GM12878 (cell line): ENCODE measurements at regions not wholly inside any gene's neighbourhood (a gene's known extent, or its start where the extent isn't known, plus 50 kb on each side); places are given as distances from the start of the nearest gene placed in this dataset.

ENCODE experiments used
- ATAC-seq: fragments of 200-7000 bp; cut with Tn5 transposase; 3 replicates; pipeline ENCODE4 v1.9.1; 2020; ENCODE audit warnings: mild to moderate bottlenecking, moderate library complexity
- BruUV-seq: library from RNA; stranded (reverse); fragments of 400-500 nt; replicated peaks from 2 replicates; lab custom pipeline; 2021; lab: Mats Ljungman, UMichigan
- CTCF ChIA-PET: fragments of 300-600 bp; sonication (Branson Sonifier 250); formaldehyde crosslinking; extraction: SDS; loops from one replicate; lab custom pipeline; 2021; ENCODE audit warnings: inconsistent platforms; lab: Yijun Ruan, JAX
- POLR2A ChIA-PET: fragments of 350-600 bp; formaldehyde crosslinking; extraction: SDS; loops from one replicate; lab custom pipeline; 2021; ENCODE audit warnings: inconsistent platforms; lab: Charles Lee
- RAD21 ChIA-PET: fragments of 300-600 bp; sonication (Branson Sonifier 250); formaldehyde crosslinking; loops from one replicate; lab custom pipeline; 2023; ENCODE audit warnings: antibody characterized with exemption; ENCODE audit not compliant: unreplicated experiment; lab: Charles Lee
- SMC1A ChIA-PET: fragments of 300-600 bp; sonication (Branson Sonifier 250); formaldehyde crosslinking; loops from one replicate; lab custom pipeline; 2023; ENCODE audit not compliant: unreplicated experiment, uncharacterized antibody; lab: Charles Lee
- DNase-seq: peaks from one replicate; pipeline ENCODE4 v3.0.0-alpha.2; 2011; ENCODE audit warnings: low read depth, low spot score
- FAIRE-seq: peaks from 3 replicates; lab custom pipeline; 2011; peaks lifted over from hg19 to GRCh38; lab: Jason Lieb, UNC
- H2AFZ ChIP-seq: 2 replicates; pipeline ENCODE4 v1.6.0; 2011; ENCODE audit warnings: low read depth, low read length, control low read depth; ENCODE audit not compliant: control insufficient read depth
- H3K27ac ChIP-seq: 2 replicates; pipeline ENCODE4 v1.5.1; 2011; ENCODE audit warnings: control low read depth; ENCODE audit not compliant: control insufficient read depth, insufficient read depth
- H3K27me3 ChIP-seq, 2 experiments: replicated peaks in 1 of 2; 2 replicates each; pipeline versions ENCODE4 v1.6.0 to v1.6.1; 2011; ENCODE audit warnings: low read length in 1 of 2; ENCODE audit not compliant: control insufficient read depth in 2 of 2, insufficient read depth in 2 of 2
- H3K36me3 ChIP-seq, 2 experiments: 2 replicates each; pipeline ENCODE4 v1.5.1; 2011; ENCODE audit warnings: low read length in 1 of 2; ENCODE audit not compliant: control insufficient read depth in 2 of 2, insufficient read depth in 2 of 2
- H3K4me1 ChIP-seq: 2 replicates; pipeline ENCODE4 v1.6.1; 2011; ENCODE audit warnings: mild to moderate bottlenecking, low read length, moderate library complexity, mixed read lengths; ENCODE audit not compliant: control insufficient read depth, insufficient read depth
- H3K4me2 ChIP-seq: 2 replicates; pipeline ENCODE4 v1.6.0; 2011; ENCODE audit warnings: control low read depth; ENCODE audit not compliant: control insufficient read depth, insufficient read depth
- H3K4me3 ChIP-seq: fragments of 200-600 bp; sonication (generic); 2 replicates; pipeline ENCODE4 v1.5.1; 2016
- H3K79me2 ChIP-seq: 2 replicates; pipeline ENCODE4 v1.6.0; 2011; ENCODE audit warnings: low read length; ENCODE audit not compliant: control insufficient read depth, insufficient read depth
- H3K9ac ChIP-seq: 2 replicates; pipeline ENCODE4 v1.8.0; 2011; ENCODE audit warnings: low read length, control low read depth, mixed read lengths; ENCODE audit not compliant: control insufficient read depth, insufficient read depth
- H3K9me3 ChIP-seq: replicated peaks from 3 replicates; pipeline ENCODE4 v1.5.1; 2011; ENCODE audit warnings: mild to moderate bottlenecking, low read length; ENCODE audit not compliant: control insufficient read depth, insufficient read depth
- H4K20me1 ChIP-seq: 2 replicates; pipeline ENCODE4 v1.6.0; 2011; ENCODE audit not compliant: control insufficient read depth, insufficient read depth
- CHD2 ChIP-seq: IDR thresholded peaks from 2 replicates; pipeline ENCODE4 v1.6.1; 2011; ENCODE audit warnings: low read depth, low read length, improper control_type of control experiment, borderline replicate concordance
- IKZF1 ChIP-seq: fragments of 450-650 bp; conservative IDR thresholded peaks from 2 replicates; pipeline ENCODE4 v1.6.1; 2017; ENCODE audit warnings: antibody characterized with exemption, mild to moderate bottlenecking
- IRF4 ChIP-seq: IDR thresholded peaks from 2 replicates; pipeline ENCODE4 v1.6.1; 2011; ENCODE audit warnings: low read depth, low read length
- MYC ChIP-seq: IDR thresholded peaks from 2 replicates; pipeline ENCODE4 v1.6.1; 2011; ENCODE audit warnings: mild to moderate bottlenecking, low read length, moderate library complexity, inconsistent platforms; ENCODE audit not compliant: insufficient read depth, insufficient replicate concordance, insufficient read length, severe bottlenecking
- NR2F1 ChIP-seq: fragments of 450-650 bp; conservative IDR thresholded peaks from 2 replicates; pipeline ENCODE4 v1.6.1; 2017; ENCODE audit warnings: mild to moderate bottlenecking
- RELA ChIP-seq: fragments of 450-650 bp; IDR thresholded peaks from 2 replicates; pipeline ENCODE4 v1.8.0; 2014; ENCODE audit warnings: borderline replicate concordance; ENCODE audit not compliant: partially characterized antibody
- RFX5 ChIP-seq: IDR thresholded peaks from 2 replicates; pipeline ENCODE4 v1.6.1; 2011; ENCODE audit warnings: low read depth, low read length, improper control_type of control experiment
- SKIL ChIP-seq: fragments of 450-650 bp; IDR thresholded peaks from 2 replicates; pipeline ENCODE4 v1.6.1; 2017; ENCODE audit warnings: mild to moderate bottlenecking, low read depth, inconsistent platforms; ENCODE audit not compliant: poor library complexity, severe bottlenecking
- SMAD1 ChIP-seq: fragments of 450-650 bp; IDR thresholded peaks from 2 replicates; pipeline ENCODE4 v1.6.1; 2018; ENCODE audit warnings: mild to moderate bottlenecking, low read depth; ENCODE audit not compliant: partially characterized antibody
- SMC3 ChIP-seq: IDR thresholded peaks from 2 replicates; pipeline ENCODE4 v1.6.1; 2011; ENCODE audit warnings: low read length, improper control_type of control experiment, borderline replicate concordance
- TBL1XR1 ChIP-seq: IDR thresholded peaks from 2 replicates; pipeline ENCODE4 v1.6.1; 2012; ENCODE audit warnings: low read depth, low read length, improper control_type of control experiment
- TCF12 ChIP-seq: IDR thresholded peaks from 2 replicates; pipeline ENCODE4 v1.6.1; 2011; ENCODE audit warnings: low read depth, mild to moderate bottlenecking, low read length
- TCF3 ChIP-seq: IDR thresholded peaks from 2 replicates; pipeline ENCODE4 v1.6.1; 2012; ENCODE audit warnings: low read depth, mild to moderate bottlenecking, low read length, borderline replicate concordance; ENCODE audit not compliant: insufficient read depth
- ZNF217 ChIP-seq: fragments of 450-650 bp; IDR thresholded peaks from 2 replicates; pipeline ENCODE4 v1.6.1; 2017; ENCODE audit warnings: antibody characterized with exemption, mild to moderate bottlenecking
- ZNF24 ChIP-seq: fragments of 450-650 bp; IDR thresholded peaks from 2 replicates; pipeline ENCODE4 v1.6.1; 2017; ENCODE audit warnings: antibody characterized with exemption, mild to moderate bottlenecking
- ZSCAN29 ChIP-seq: fragments of 450-650 bp; IDR thresholded peaks from 2 replicates; pipeline ENCODE4 v1.6.1; 2017; ENCODE audit warnings: mild to moderate bottlenecking, moderate library complexity
- WGBS: methylation state at CpG from one replicate; pipeline ENCODE4 v1.1.6; 2016; ENCODE audit warnings: low lambda C conversion rate; ENCODE audit not compliant: insufficient replicate concordance, insufficient coverage; ENCODE audit errors: missing lambda C conversion rate; 5-methylcytosine and 5-hydroxymethylcytosine counted together
- in situ Hi-C: fragments of 300-500 bp; cut with MboI; formaldehyde crosslinking; loops from 9 replicates; pipeline ENCODE4 v1.14.3; 2018; ENCODE audit warnings: mixed read lengths
- intact Hi-C: fragments of 100-400 bp; cut with micrococcal nuclease; formaldehyde crosslinking; loops from one replicate; pipeline ENCODE4 v1.14.2; 2022; ENCODE audit not compliant: unreplicated experiment

GRCh38 chr5:40240111-40240510 lies 439.6 kb upstream of the PTGER4 start:
- intact Hi-C loops (no loop called here), in situ Hi-C loops (no loop called here)
- Histone ChIP-seq H3K9ac (no peak overlapping the region), H3K4me2 (no peak overlapping the region), H3K9me3 (no peaks in the 10 kb centered on the region; the same call in 2 of the 3 replicates), H3K4me1 (no peaks in the 10 kb centered on the region), H4K20me1 (no peaks in the 10 kb centered on the region), H3K27ac (no peak overlapping the region), H3K4me3 (no peak overlapping the region), H3K27me3 (no peaks in the 10 kb centered on the region; a peak in 1 of 4 replicates), H3K36me3 (no peaks in the 10 kb centered on the region), H3K79me2 (no peaks in the 10 kb centered on the region), H2AFZ (no peak overlapping the region)
- FAIRE-seq = no peak
- no peak for DNase-seq
- SMC1A ChIA-PET = no interaction called here
- WGBS = 0% methylated on average over 1 of the region's 1 CpG
- no peak for TF ChIP-seq SKIL
- TF ChIP-seq SMC3 = no peak
- no peak for TF ChIP-seq NR2F1
- TF ChIP-seq CHD2 = no peak
- TF ChIP-seq IRF4 = no peak
- no peak for TF ChIP-seq ZSCAN29
- TF ChIP-seq RELA = no peak
- TF ChIP-seq RFX5 = no peak
- TF ChIP-seq IKZF1 = no peak
- TF ChIP-seq SMAD1 = no peak
- TF ChIP-seq TBL1XR1 = no peak
- TF ChIP-seq ZNF217 = no peak
- TF ChIP-seq TCF3 = no peak
- no peak for TF ChIP-seq TCF12
- TF ChIP-seq MYC = no peak
- no peak for TF ChIP-seq ZNF24
- POLR2A ChIA-PET = no interaction called here
- RAD21 ChIA-PET = no interaction called here
- no peak for ATAC-seq
- CTCF ChIA-PET = no interaction called here
- BruUV-seq = no TSS peak
